RWPE2 (cell line): ENCODE measurements at regions not wholly inside any gene's neighbourhood (a gene's known extent, or its start where the extent isn't known, plus 50 kb on each side); places are given as distances from the start of the nearest gene placed in this dataset.

ENCODE experiments used
- ATAC-seq: fragments of 200-7000 bp; cut with Tn5 transposase; 3 replicates; pipeline ENCODE4 v1.9.1; 2021; ENCODE audit warnings: low read depth
- DNase-seq: peaks from one replicate; pipeline ENCODE4 v3.0.0-alpha.2; 2020; ENCODE audit warnings: low spot score
- H3K27ac ChIP-seq: fragments of 450-650 bp; 2 replicates; pipeline ENCODE4 v1.5.1; 2017; ENCODE audit warnings: mild to moderate bottlenecking; ENCODE audit not compliant: poor library complexity, severe bottlenecking
- H3K27me3 ChIP-seq: fragments of 250-450 bp; sonication (Bioruptor Pico); 2 replicates; pipeline ENCODE4 v1.5.1; 2021; ENCODE audit warnings: mild to moderate bottlenecking, moderate library complexity; ENCODE audit not compliant: insufficient read depth, poor library complexity, severe bottlenecking
- H3K36me3 ChIP-seq: fragments of 250-450 bp; sonication (Bioruptor Pico); 2 replicates; pipeline ENCODE4 v1.5.1; 2020; ENCODE audit warnings: low read depth, mild to moderate bottlenecking, moderate library complexity
- H3K4me1 ChIP-seq: fragments of 250-450 bp; sonication (Bioruptor Pico); 2 replicates; pipeline ENCODE4 v1.5.1; 2021; ENCODE audit warnings: mild to moderate bottlenecking, moderate library complexity; ENCODE audit not compliant: insufficient read depth, poor library complexity, severe bottlenecking
- H3K4me3 ChIP-seq: fragments of 250-450 bp; sonication (Bioruptor Pico); 2 replicates; pipeline ENCODE4 v1.5.1; 2021; ENCODE audit warnings: mild to moderate bottlenecking, moderate library complexity; ENCODE audit not compliant: severe bottlenecking
- H3K9me3 ChIP-seq: fragments of 250-450 bp; sonication (Bioruptor Pico); 2 replicates; pipeline ENCODE4 v1.5.1; 2021; ENCODE audit warnings: mild to moderate bottlenecking, moderate library complexity; ENCODE audit not compliant: severe bottlenecking
- TF ChIP-seq, protein P1 (sequence below): fragments of 450-650 bp; IDR thresholded peaks from one replicate; pipeline ENCODE4 v1.5.1; 2017; ENCODE audit warnings: mild to moderate bottlenecking, moderate library complexity; ENCODE audit not compliant: poor library complexity, severe bottlenecking

- no peaks in the 10 kb centered on the region for H3K9me3 ChIP-seq
- no peaks in the 10 kb centered on the region for H3K4me1 ChIP-seq
- H3K27me3 ChIP-seq: no peaks in the 10 kb centered on the region
- no peak overlapping the region for H3K4me3 ChIP-seq
- DNase-seq: no peak
- TF ChIP-seq, protein P1, sequence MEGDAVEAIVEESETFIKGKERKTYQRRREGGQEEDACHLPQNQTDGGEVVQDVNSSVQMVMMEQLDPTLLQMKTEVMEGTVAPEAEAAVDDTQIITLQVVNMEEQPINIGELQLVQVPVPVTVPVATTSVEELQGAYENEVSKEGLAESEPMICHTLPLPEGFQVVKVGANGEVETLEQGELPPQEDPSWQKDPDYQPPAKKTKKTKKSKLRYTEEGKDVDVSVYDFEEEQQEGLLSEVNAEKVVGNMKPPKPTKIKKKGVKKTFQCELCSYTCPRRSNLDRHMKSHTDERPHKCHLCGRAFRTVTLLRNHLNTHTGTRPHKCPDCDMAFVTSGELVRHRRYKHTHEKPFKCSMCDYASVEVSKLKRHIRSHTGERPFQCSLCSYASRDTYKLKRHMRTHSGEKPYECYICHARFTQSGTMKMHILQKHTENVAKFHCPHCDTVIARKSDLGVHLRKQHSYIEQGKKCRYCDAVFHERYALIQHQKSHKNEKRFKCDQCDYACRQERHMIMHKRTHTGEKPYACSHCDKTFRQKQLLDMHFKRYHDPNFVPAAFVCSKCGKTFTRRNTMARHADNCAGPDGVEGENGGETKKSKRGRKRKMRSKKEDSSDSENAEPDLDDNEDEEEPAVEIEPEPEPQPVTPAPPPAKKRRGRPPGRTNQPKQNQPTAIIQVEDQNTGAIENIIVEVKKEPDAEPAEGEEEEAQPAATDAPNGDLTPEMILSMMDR: no peak
- no peak for ATAC-seq
- H3K27ac ChIP-seq: no peak overlapping the region
- no peaks in the 10 kb centered on the region for H3K36me3 ChIP-seq
These were observed 82.6 kb upstream of the HNMT start for GRCh38 chr2:137881711-137882110.

GRCh38 chr2:137886083-137886831 is 78.0 kb upstream of the HNMT start:
- Histone ChIP-seq H3K27me3 (no peaks in the 10 kb centered on the region), H3K36me3 (no peaks in the 10 kb centered on the region), H3K27ac (no peak overlapping the region), H3K4me1 (no peaks in the 10 kb centered on the region), H3K9me3 (no peaks in the 10 kb centered on the region), H3K4me3 (no peak overlapping the region)
- no peak for DNase-seq
- TF ChIP-seq, protein P1: no peak
- no peak for ATAC-seq

DNA sequence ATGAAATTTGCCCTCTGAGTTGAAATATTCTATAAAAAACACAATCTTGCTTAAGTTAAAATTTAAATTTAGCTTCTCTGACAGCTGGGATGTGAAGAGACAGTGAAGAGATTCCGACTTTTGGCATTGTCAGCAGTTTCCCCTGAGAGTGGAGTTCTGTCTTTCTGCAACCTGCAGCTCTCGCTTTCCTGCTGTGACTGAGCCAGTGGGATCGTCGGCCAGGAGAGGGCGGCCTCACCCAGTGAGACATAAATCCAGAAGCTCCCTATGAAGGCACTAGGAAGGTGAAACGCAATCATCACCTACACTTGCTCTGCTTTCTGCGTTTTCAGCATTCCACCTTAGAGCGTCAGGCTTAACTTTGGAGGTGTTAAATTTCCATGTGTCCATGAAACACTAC is 75.4 kb upstream of the HNMT start:
- ATAC-seq: no peak
- DNase-seq: no peak

DNA sequence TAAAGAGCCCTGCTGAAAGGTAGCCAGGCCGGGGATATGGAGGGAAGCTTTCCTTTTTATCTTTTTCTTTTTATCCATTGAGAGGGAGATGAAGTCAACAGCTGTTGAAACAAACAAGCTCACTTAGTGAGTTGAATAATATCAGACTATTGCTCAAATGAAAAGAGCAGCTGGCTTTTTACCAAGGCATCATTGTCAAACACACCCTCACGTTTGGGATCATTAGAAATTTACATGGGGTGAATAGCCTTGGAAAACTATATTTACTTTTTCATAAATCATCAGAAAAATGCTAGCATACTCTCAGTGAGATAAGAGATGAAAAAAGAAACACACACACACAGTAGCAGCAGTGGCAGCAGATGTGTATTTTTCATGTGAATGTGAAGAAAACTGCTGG is 71.5 kb upstream of the HNMT start:
- DNase-seq: no peak
- Histone ChIP-seq H3K36me3 (no peaks in the 10 kb centered on the region), H3K4me1 (no peaks in the 10 kb centered on the region), H3K4me3 (no peak overlapping the region), H3K27me3 (no peaks in the 10 kb centered on the region), H3K27ac (no peak overlapping the region), H3K9me3 (no peaks in the 10 kb centered on the region)
- no peak for ATAC-seq
- TF ChIP-seq, protein P1: no peak

More for the DNA sequence above, 75.4 kb upstream of the HNMT start:
- H3K27ac ChIP-seq: no peak overlapping the region
- no peaks in the 10 kb centered on the region for H3K27me3 ChIP-seq
- H3K4me1 ChIP-seq: no peaks in the 10 kb centered on the region
- H3K9me3 ChIP-seq: no peaks in the 10 kb centered on the region
- no peak overlapping the region for H3K4me3 ChIP-seq
- TF ChIP-seq, protein P1: peak; percentile 58
- H3K36me3 ChIP-seq: no peaks in the 10 kb centered on the region

- DNase-seq (no peak), ATAC-seq (no peak)
- Histone ChIP-seq H3K27ac (no peak overlapping the region), H3K36me3 (no peaks in the 10 kb centered on the region), H3K9me3 (no peaks in the 10 kb centered on the region), H3K4me3 (no peak overlapping the region), H3K4me1 (no peaks in the 10 kb centered on the region), H3K27me3 (no peaks in the 10 kb centered on the region)
- TF ChIP-seq, protein P1: no peak
These were observed 71.1 kb upstream of the HNMT start for GRCh38 chr2:137893145-137893544.
